A549 (cell line): ENCODE measurements at regions not wholly inside any gene's neighbourhood (a gene's known extent, or its start where the extent isn't known, plus 50 kb on each side); places are given as distances from the start of the nearest gene placed in this dataset.

Source experiments
- ATAC-seq, 2 experiments: fragments of 200-7000 bp in 1 of 2; fragments of >200 bp in 1 of 2; cut with Nextera tagmentation in 1 of 2; cut with Tn5 transposase in 1 of 2; 3 replicates each; pipeline versions ENCODE4 v1.8.0 to v1.9.1; 2018 to 2020; ENCODE audit warnings: mild to moderate bottlenecking in 1 of 2, moderate library complexity in 1 of 2
- CTCF ChIA-PET: fragments of 300-600 bp; sonication (Branson Sonifier 250); formaldehyde crosslinking; extraction: SDS; loops from one replicate; lab custom pipeline; 2021; ENCODE audit warnings: antibody characterized with exemption, inconsistent platforms; lab: Yijun Ruan, JAX
- POLR2A ChIA-PET: fragments of 350-600 bp; formaldehyde crosslinking; extraction: SDS; loops from one replicate; lab custom pipeline; 2021; ENCODE audit warnings: antibody characterized with exemption, inconsistent platforms; lab: Yijun Ruan, JAX
- DNase-seq, 2 experiments: peaks; one replicate each; pipeline versions ENCODE4 v3.0.0 to v3.0.0-alpha.2; 2011 to 2016; ENCODE audit warnings: low read depth in 1 of 2, low spot score in 1 of 2
- FAIRE-seq: peaks from 2 replicates; lab custom pipeline; 2011; peaks lifted over from hg19 to GRCh38; lab: Jason Lieb, UNC
- H3K27ac ChIP-seq, 2 experiments: fragments of >200 bp; sonication (Bioruptor Twin); formaldehyde crosslinking; 3 replicates each; pipeline ENCODE4 v1.5.1; 2016 to 2017
- H3K4me1 ChIP-seq: fragments of >200 bp; sonication (Bioruptor Twin); formaldehyde crosslinking; 3 replicates; pipeline ENCODE4 v1.6.1; 2016
- H3K4me2 ChIP-seq: fragments of >200 bp; sonication (Bioruptor Twin); formaldehyde crosslinking; 3 replicates; pipeline ENCODE4 v1.6.1; 2016
- H3K4me3 ChIP-seq: fragments of >200 bp; sonication (Bioruptor Twin); formaldehyde crosslinking; 3 replicates; pipeline ENCODE4 v1.5.1; 2016
- H3K9me3 ChIP-seq: fragments of >200 bp; sonication (Bioruptor Twin); formaldehyde crosslinking; 3 replicates; pipeline ENCODE4 v1.6.1; 2016
- CBX8 ChIP-seq: fragments of 200-600 bp; sonication (generic); IDR thresholded peaks from 2 replicates; pipeline ENCODE4 v1.6.1; 2016
- FOSL2 ChIP-seq, 2 experiments: fragments of 450-650 bp in 1 of 2; fragments of >200 bp in 1 of 2; sonication (Bioruptor Twin) in 1 of 2; formaldehyde crosslinking; IDR thresholded peaks; 2 replicates each; pipeline versions ENCODE4 v1.5.0 to v1.6.1; 2016 to 2020; ENCODE audit warnings: mild to moderate bottlenecking in 1 of 2, moderate library complexity in 1 of 2
- HOXA7 ChIP-seq: fragments of 250-450 bp; sonication (Bioruptor Pico); IDR thresholded peaks from 2 replicates; pipeline ENCODE4 v1.5.0; 2020; ENCODE audit warnings: mild to moderate bottlenecking, moderate library complexity
- JUNB ChIP-seq: fragments of >200 bp; sonication (Bioruptor Twin); formaldehyde crosslinking; IDR thresholded peaks from 2 replicates; pipeline ENCODE4 v1.6.1; 2016
- MAFK ChIP-seq: fragments of 450-650 bp; IDR thresholded peaks from 2 replicates; pipeline ENCODE4 v1.6.1; 2014; ENCODE audit not compliant: partially characterized antibody
- NR3C1 ChIP-seq: fragments of >200 bp; sonication (Bioruptor Twin); formaldehyde crosslinking; IDR thresholded peaks from 3 replicates; pipeline ENCODE4 v1.6.1; 2017
- POLR2A ChIP-seq: IDR thresholded peaks from 2 replicates; pipeline ENCODE4 v1.6.1; 2012; ENCODE audit warnings: mild to moderate bottlenecking, low read length
- POLR2AphosphoS2 ChIP-seq: conservative IDR thresholded peaks from 2 replicates; pipeline ENCODE4 v1.6.1; 2012; ENCODE audit warnings: low read length, improper control_type of control experiment, inconsistent platforms
- RCOR1 ChIP-seq: fragments of 150-350 bp; IDR thresholded peaks from 2 replicates; pipeline ENCODE4 v1.6.1; 2014; ENCODE audit warnings: antibody characterized with exemption, low read length, low read depth
- TFCP2L1 ChIP-seq: fragments of 250-450 bp; sonication (Bioruptor Pico); IDR thresholded peaks from 2 replicates; pipeline ENCODE4 v1.5.0; 2021; ENCODE audit warnings: mild to moderate bottlenecking
- WGBS: methylation state at CpG from one replicate; pipeline ENCODE4 v1.1.6; 2017; ENCODE audit errors: missing lambda C conversion rate; 5-methylcytosine and 5-hydroxymethylcytosine counted together
- TF ChIP-seq, protein P1 (sequence below): fragments of >200 bp; sonication (Bioruptor Twin); formaldehyde crosslinking; IDR thresholded peaks from 3 replicates; pipeline ENCODE4 v1.5.1; 2016
- TF ChIP-seq, protein P2 (sequence below): fragments of 200-600 bp; sonication (generic); IDR thresholded peaks from 2 replicates; pipeline ENCODE4 v1.6.1; 2016; ENCODE audit warnings: antibody characterized with exemption, mild to moderate bottlenecking, moderate library complexity
- TF ChIP-seq, protein P3 (sequence below): IDR thresholded peaks from 2 replicates; pipeline ENCODE4 v1.6.1; 2012; ENCODE audit warnings: low read depth, borderline replicate concordance
- TF ChIP-seq, protein P4 (sequence below): fragments of >200 bp; sonication (Bioruptor Twin); formaldehyde crosslinking; IDR thresholded peaks from 2 replicates; pipeline ENCODE4 v1.6.1; 2016
- TF ChIP-seq, protein P5 (sequence below): IDR thresholded peaks from 2 replicates; pipeline ENCODE4 v1.6.1; 2012
- TF ChIP-seq, protein P6 (sequence below): IDR thresholded peaks from 2 replicates; pipeline ENCODE4 v1.6.1; 2012

DNA sequence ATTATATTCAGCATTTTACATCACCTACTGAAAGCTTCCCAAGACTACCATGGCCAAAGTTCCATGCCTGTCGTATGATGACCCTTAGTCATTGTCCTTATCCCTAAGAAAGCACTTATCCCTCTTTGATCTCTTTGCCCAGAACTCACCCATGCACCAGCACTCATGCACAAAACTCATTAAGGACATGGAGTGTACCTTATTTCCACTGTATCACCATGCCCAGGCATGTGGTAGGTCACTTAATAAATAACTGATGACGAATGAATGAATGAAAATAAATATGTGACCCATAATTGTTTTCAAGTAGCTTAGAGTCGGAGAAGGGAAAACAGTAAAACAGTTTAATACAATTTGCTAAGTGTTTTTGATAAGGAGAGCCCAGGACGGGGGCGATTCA lies 220.1 kb downstream of the IKZF2 start:
- 32% methylated on average over 5 of the region's 5 CpGs for WGBS
- ATAC-seq (no peak), DNase-seq (no peak), FAIRE-seq (no peak)
- POLR2A ChIA-PET, result no interaction called here
- Histone ChIP-seq H3K27ac (no peak overlapping the region), H3K9me3 (no peaks in the 10 kb centered on the region), H3K4me2 (no peak overlapping the region), H3K4me3 (no peak overlapping the region), H3K4me1 (no peaks in the 10 kb centered on the region)
- CTCF ChIA-PET, result no interaction called here
- TF ChIP-seq MAFK (no peak), NR3C1 (no peak), RCOR1 (no peak), HOXA7 (CRISPR knock-in tag) (no peak), POLR2A (no peak), JUNB (no peak), CBX8 (no peak), POLR2AphosphoS2 (no peak), FOSL2 (IDR thresholded peaks at IDR 0.05) (no peak), FOSL2 (CRISPR knock-in tag; IDR thresholded peaks at IDR 0.05) (no peak)
- TF ChIP-seq, protein P1, sequence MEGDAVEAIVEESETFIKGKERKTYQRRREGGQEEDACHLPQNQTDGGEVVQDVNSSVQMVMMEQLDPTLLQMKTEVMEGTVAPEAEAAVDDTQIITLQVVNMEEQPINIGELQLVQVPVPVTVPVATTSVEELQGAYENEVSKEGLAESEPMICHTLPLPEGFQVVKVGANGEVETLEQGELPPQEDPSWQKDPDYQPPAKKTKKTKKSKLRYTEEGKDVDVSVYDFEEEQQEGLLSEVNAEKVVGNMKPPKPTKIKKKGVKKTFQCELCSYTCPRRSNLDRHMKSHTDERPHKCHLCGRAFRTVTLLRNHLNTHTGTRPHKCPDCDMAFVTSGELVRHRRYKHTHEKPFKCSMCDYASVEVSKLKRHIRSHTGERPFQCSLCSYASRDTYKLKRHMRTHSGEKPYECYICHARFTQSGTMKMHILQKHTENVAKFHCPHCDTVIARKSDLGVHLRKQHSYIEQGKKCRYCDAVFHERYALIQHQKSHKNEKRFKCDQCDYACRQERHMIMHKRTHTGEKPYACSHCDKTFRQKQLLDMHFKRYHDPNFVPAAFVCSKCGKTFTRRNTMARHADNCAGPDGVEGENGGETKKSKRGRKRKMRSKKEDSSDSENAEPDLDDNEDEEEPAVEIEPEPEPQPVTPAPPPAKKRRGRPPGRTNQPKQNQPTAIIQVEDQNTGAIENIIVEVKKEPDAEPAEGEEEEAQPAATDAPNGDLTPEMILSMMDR, result no peak
- TF ChIP-seq, protein P2, sequence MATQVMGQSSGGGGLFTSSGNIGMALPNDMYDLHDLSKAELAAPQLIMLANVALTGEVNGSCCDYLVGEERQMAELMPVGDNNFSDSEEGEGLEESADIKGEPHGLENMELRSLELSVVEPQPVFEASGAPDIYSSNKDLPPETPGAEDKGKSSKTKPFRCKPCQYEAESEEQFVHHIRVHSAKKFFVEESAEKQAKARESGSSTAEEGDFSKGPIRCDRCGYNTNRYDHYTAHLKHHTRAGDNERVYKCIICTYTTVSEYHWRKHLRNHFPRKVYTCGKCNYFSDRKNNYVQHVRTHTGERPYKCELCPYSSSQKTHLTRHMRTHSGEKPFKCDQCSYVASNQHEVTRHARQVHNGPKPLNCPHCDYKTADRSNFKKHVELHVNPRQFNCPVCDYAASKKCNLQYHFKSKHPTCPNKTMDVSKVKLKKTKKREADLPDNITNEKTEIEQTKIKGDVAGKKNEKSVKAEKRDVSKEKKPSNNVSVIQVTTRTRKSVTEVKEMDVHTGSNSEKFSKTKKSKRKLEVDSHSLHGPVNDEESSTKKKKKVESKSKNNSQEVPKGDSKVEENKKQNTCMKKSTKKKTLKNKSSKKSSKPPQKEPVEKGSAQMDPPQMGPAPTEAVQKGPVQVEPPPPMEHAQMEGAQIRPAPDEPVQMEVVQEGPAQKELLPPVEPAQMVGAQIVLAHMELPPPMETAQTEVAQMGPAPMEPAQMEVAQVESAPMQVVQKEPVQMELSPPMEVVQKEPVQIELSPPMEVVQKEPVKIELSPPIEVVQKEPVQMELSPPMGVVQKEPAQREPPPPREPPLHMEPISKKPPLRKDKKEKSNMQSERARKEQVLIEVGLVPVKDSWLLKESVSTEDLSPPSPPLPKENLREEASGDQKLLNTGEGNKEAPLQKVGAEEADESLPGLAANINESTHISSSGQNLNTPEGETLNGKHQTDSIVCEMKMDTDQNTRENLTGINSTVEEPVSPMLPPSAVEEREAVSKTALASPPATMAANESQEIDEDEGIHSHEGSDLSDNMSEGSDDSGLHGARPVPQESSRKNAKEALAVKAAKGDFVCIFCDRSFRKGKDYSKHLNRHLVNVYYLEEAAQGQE, result no peak
- TF ChIP-seq, protein P3, sequence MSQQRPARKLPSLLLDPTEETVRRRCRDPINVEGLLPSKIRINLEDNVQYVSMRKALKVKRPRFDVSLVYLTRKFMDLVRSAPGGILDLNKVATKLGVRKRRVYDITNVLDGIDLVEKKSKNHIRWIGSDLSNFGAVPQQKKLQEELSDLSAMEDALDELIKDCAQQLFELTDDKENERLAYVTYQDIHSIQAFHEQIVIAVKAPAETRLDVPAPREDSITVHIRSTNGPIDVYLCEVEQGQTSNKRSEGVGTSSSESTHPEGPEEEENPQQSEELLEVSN, result no peak
- TF ChIP-seq, protein P4, sequence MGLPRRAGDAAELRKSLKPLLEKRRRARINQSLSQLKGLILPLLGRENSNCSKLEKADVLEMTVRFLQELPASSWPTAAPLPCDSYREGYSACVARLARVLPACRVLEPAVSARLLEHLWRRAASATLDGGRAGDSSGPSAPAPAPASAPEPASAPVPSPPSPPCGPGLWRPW, result no peak
- TF ChIP-seq, protein P5, sequence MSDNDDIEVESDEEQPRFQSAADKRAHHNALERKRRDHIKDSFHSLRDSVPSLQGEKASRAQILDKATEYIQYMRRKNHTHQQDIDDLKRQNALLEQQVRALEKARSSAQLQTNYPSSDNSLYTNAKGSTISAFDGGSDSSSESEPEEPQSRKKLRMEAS, result no peak
- TF ChIP-seq, protein P6, sequence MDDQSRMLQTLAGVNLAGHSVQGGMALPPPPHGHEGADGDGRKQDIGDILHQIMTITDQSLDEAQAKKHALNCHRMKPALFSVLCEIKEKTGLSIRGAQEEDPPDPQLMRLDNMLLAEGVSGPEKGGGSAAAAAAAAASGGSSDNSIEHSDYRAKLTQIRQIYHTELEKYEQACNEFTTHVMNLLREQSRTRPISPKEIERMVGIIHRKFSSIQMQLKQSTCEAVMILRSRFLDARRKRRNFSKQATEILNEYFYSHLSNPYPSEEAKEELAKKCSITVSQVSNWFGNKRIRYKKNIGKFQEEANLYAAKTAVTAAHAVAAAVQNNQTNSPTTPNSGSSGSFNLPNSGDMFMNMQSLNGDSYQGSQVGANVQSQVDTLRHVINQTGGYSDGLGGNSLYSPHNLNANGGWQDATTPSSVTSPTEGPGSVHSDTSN, result no peak

DNA sequence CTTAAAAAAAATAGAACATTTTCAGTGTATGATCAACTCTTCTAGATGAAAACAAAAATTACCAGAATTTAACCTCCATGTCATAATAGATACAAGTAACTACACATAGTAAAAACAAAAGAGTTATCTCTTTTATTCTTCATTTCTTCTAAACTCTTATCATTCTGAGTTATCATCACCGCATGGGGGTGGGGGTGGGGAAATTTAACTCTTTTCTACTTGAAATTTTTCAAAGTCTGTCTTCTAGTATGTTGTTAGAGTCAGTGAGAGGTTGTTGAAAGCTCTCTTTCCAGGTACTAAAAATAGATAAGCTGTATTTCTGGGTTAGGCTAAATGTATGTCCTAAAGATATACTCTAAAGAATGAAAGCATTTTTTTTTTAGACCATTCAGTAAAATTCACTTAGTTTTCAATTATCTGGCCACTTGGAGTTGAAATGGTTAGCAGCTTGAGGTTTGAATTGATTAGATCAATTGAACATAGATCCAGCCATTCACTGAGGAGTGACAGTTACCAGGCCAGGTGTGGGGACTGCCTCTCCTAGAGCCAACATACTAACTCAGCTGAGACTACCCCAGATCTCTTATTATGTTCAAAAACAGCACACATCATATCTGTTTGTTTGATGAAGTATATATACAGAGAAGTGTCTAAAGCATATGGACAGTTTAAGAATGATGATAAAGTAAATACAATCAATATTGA lies 220.7 kb downstream of the IKZF2 start:
- H3K9me3 ChIP-seq, result no peaks in the 10 kb centered on the region
- FAIRE-seq (no peak), DNase-seq (no peak), ATAC-seq (no peak)
- no peak overlapping the region for H3K4me3 ChIP-seq
- no peaks in the 10 kb centered on the region for H3K4me1 ChIP-seq
- no peak overlapping the region for H3K27ac ChIP-seq
- no peak overlapping the region for H3K4me2 ChIP-seq
- CTCF ChIA-PET, result interaction anchor here (1.2 kb wide), 1 partner anchor 574 kb away, joined by 3 read pairs; no protein-coding TSS in a partner anchor
- 71% methylated on average over 1 of the region's 1 CpG for WGBS
- TF ChIP-seq, protein P6, result no peak
- TF ChIP-seq TFCP2L1 (CRISPR knock-in tag), result no peak
- TF ChIP-seq, all 56 proteins: peak for 0
- POLR2A ChIA-PET, result no interaction called here
